ENCODE measurements at regions not wholly inside any gene's neighbourhood (a gene's known extent, or its start where the extent isn't known, plus 50 kb on each side); places are given as distances from the start of the nearest gene placed in this dataset.

- H3K4me2 ChIP-seq = no peak overlapping the region
- TF ChIP-seq CTCF (conservative IDR thresholded peaks at IDR 0.05) (no peak), EZH2 (IDR thresholded peaks at IDR 0.05; ENCODE audit: low read depth) (no peak)
- H3K36me3 ChIP-seq (ENCODE audit: low read depth) = no peaks in the 10 kb centered on the region
- no peaks in the 10 kb centered on the region for H3F3A ChIP-seq (ENCODE audit: insufficient read depth, low read depth)
- no TSS peak for BruUV-seq (replicated peaks)
- no peaks in the 10 kb centered on the region for H3K4me1 ChIP-seq (replicated peaks; ENCODE audit: insufficient read depth)
- H3K4me3 ChIP-seq = no peak overlapping the region
- H3K79me2 ChIP-seq (ENCODE audit: low read depth) = no peaks in the 10 kb centered on the region
- H3K9me3 ChIP-seq (ENCODE audit: insufficient read depth, low read depth) = no peaks in the 10 kb centered on the region; the same call in 1 of the 2 replicates
- ChIA-PET CTCF (no interaction called here), POLR2A (ENCODE audit: unreplicated experiment) (no interaction called here)
- peak in 1 of 2 experiments; percentile 39 for DNase-seq
- no peaks in the 10 kb centered on the region for H3K27me3 ChIP-seq (ENCODE audit: insufficient read depth, low read depth)
- H3K27ac ChIP-seq = no peak overlapping the region
- H3K9me2 ChIP-seq (ENCODE audit: insufficient read depth) = no peaks in the 10 kb centered on the region
- no peaks in the 10 kb centered on the region for H4K20me1 ChIP-seq (ENCODE audit: insufficient read depth)
- H2AFZ ChIP-seq = no peak overlapping the region
- intact Hi-C loops (cut with micrococcal nuclease; ENCODE audit: unreplicated experiment) = no loop called here
These were observed 325.6 kb downstream of the PRELID2 start for GRCh38 chr5:145509336-145510136.

- no peak overlapping the region for H3K4me3 ChIP-seq
- no peaks in the 10 kb centered on the region; the same call in 1 of the 2 replicates for H3K9me3 ChIP-seq (ENCODE audit: insufficient read depth, low read depth)
- no peaks in the 10 kb centered on the region for H4K20me1 ChIP-seq (ENCODE audit: insufficient read depth)
- no peak for DNase-seq
- POLR2A ChIA-PET (ENCODE audit: unreplicated experiment) = no interaction called here
- no peak overlapping the region for H3K4me2 ChIP-seq
- no peaks in the 10 kb centered on the region for H3K27me3 ChIP-seq (ENCODE audit: insufficient read depth, low read depth)
- H2AFZ ChIP-seq = no peak overlapping the region
- H3K27ac ChIP-seq = no peak overlapping the region
- intact Hi-C loops (cut with micrococcal nuclease; ENCODE audit: unreplicated experiment) = no loop called here
- CTCF ChIA-PET = no interaction called here
- no peaks in the 10 kb centered on the region for H3K79me2 ChIP-seq (ENCODE audit: low read depth)
- BruUV-seq (replicated peaks) = no TSS peak
- no peaks in the 10 kb centered on the region for H3F3A ChIP-seq (ENCODE audit: insufficient read depth, low read depth)
- H3K9me2 ChIP-seq (ENCODE audit: insufficient read depth) = peaks cover 3% of the 10 kb centered on the region; the same call in 1 of the 2 replicates
- no peaks in the 10 kb centered on the region for H3K36me3 ChIP-seq (ENCODE audit: low read depth)
- H3K4me1 ChIP-seq (replicated peaks; ENCODE audit: insufficient read depth) = no peaks in the 10 kb centered on the region
- no peak for TF ChIP-seq CTCF (conservative IDR thresholded peaks at IDR 0.05)
- no peak for TF ChIP-seq EZH2 (IDR thresholded peaks at IDR 0.05; ENCODE audit: low read depth)
These were observed 328.8 kb downstream of the PRELID2 start for GRCh38 chr5:145506185-145506850.

GRCh38 chr5:145502906-145503305, 332.2 kb downstream of the PRELID2 start:
- no peak for DNase-seq
- H3K4me2 ChIP-seq = no peak overlapping the region
- no peaks in the 10 kb centered on the region for H3K9me3 ChIP-seq (ENCODE audit: insufficient read depth, low read depth)
- H4K20me1 ChIP-seq (ENCODE audit: insufficient read depth) = no peaks in the 10 kb centered on the region
- no peak overlapping the region for H2AFZ ChIP-seq
- no peaks in the 10 kb centered on the region for H3K4me1 ChIP-seq (replicated peaks; ENCODE audit: insufficient read depth)
- H3K36me3 ChIP-seq (ENCODE audit: low read depth) = no peaks in the 10 kb centered on the region
- H3K9me2 ChIP-seq (ENCODE audit: insufficient read depth) = peaks cover 3% of the 10 kb centered on the region; the same call in 1 of the 2 replicates
- no TSS peak for BruUV-seq (replicated peaks)
- TF ChIP-seq CTCF (conservative IDR thresholded peaks at IDR 0.05) = no peak
- no peak for TF ChIP-seq EZH2 (IDR thresholded peaks at IDR 0.05; ENCODE audit: low read depth)
- intact Hi-C loops (cut with micrococcal nuclease; ENCODE audit: unreplicated experiment) = no loop called here
- H3K27me3 ChIP-seq (ENCODE audit: insufficient read depth, low read depth) = no peaks in the 10 kb centered on the region
- no peaks in the 10 kb centered on the region for H3K79me2 ChIP-seq (ENCODE audit: low read depth)
- ChIA-PET CTCF (no interaction called here), POLR2A (ENCODE audit: unreplicated experiment) (no interaction called here)
- H3K27ac ChIP-seq = no peak overlapping the region
- H3F3A ChIP-seq (ENCODE audit: insufficient read depth, low read depth) = no peaks in the 10 kb centered on the region
- H3K4me3 ChIP-seq = no peak overlapping the region
